HG02642 (cell line): ENCODE measurements at regions not wholly inside any gene's neighbourhood (a gene's known extent, or its start where the extent isn't known, plus 50 kb on each side); places are given as distances from the start of the nearest gene placed in this dataset.
"Not testable (repeated sequence)": the region's sequence is repeated elsewhere in the genome, so short reads cannot be mapped to it uniquely, and the experiment has no call there.

Experiments
- ATAC-seq: cut with Tn5 transposase; IDR thresholded peaks from one replicate; pipeline ENCODE4 v1.9.1; 2021; ENCODE audit warnings: mild to moderate bottlenecking; ENCODE audit not compliant: unreplicated experiment, poor library complexity

DNA sequence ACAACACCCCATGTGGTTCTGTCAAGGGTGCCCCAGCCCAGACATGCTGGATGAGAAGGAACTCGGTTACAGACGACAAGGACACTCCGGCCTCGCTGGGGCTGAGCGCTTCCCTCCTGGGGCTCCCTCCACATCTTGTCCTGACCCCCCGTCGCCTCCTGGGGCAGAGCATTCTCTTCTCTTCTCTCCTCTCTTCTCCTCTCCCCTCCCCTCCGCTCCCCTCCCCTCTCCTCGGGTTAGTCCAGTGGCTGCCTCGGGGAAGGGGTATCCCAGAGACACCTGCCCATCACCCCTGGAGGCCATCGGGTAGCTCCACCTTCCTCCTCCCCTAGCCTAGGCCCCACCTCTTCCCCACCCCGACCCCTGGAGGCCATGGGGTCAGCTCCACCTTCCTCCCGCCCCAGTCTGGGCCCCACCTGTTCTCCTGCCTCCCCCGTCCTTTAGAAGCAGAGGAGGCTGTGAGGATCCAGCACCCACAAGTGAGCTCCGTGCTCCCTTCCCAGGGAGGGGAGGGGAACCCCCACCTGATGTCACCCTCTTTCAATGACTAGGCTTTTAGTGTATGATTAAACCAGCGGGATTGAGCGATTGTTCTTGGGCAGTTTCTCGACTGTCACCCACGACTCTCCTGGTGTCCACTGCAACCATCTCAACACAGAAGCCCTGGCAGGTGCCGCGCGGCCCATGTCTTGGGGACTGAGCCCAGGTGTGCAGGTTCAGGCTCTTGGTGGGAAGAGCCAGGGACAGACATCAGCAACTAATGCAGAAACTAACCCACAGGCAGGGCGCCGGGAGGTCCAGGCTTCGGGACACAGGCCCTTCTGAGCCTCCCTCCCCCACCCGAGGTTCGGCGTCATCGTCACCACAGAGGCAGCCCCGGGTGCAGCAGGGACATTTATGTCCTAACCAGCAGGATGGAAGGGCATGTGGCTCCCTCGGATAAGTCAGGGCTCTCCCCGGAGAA is 330.4 kb downstream of the ADGRD1 start:
- not testable (repeated sequence) for ATAC-seq

DNA sequence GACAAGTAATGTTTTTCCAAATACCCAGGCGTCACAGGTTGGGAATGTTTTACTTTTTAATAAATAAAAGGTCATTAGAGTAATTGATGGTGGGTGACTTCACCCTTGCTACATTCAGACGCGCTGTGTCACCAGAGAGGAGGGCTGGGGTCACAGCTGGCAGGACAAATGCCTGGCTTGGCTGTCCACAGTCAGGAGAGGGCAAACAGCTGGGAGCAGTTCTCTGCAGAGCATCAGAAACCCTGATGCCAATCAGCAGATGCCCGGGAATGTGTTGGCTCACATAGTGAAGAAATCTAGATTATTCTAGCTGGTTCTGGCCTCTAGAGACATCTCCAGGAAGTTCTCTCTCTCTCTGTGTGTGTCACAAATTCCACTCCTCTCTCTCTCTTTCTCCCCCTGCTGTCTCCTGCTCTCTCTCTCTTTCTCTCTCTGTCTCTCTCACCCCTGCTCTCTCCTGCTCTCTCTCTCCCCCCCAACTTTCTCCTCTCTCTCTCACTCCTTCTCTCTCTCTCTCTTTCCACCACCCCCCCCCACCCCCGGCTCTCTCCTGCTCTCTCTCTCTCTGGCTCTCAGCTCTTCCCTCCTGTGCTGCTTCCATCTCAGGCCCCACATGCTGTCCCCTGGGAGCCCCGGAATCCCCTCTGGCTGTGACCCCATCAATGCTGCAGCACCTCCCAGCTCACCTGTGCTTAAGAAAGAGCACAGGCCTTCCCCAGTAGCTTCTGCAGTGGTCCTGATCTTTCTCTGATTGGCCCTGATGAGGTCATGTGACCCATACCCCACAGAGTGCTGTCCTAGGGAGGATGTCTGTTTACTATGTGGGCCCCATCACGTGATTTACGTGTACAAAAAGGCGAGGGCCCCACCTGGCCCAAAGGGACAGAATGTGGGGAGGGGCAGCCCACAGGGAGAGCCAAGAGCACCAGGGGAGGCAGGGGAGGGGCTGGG is 331.5 kb downstream of the ADGRD1 start:
- ATAC-seq: not testable (repeated sequence)

DNA sequence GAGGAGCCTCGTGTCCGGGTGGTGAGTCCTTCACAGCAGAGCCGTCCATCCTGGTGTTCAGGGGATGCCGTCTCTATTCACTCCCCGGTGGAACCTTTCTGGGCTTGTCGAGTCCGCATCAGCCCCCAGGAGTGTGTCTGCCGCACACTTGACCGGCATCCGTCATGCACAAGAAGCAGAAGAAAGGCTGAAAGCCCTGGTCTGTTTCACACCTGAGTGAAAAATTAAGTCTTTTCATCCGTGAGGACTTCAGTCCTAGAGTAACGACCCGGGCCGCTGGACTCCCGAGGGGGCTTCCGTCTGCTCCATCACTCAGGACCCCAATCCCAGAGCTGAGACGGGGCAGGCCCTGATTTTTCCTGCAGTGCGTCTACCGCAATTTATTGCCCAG is 332.2 kb downstream of the ADGRD1 start:
- not testable (repeated sequence) for ATAC-seq

- not testable (repeated sequence) for ATAC-seq
Observed at GRCh38 chr12:131286301-131286700, 332.6 kb downstream of the ADGRD1 start.

GRCh38 chr12:131287015-131287937 is 333.6 kb downstream of the ADGRD1 start:
- ATAC-seq: no peak

- no peak for ATAC-seq
Observed at GRCh38 chr12:131287938-131288764, 334.4 kb downstream of the ADGRD1 start.

GRCh38 chr12:131288765-131289695 is 335.3 kb downstream of the ADGRD1 start:
- not testable (repeated sequence) for ATAC-seq

DNA sequence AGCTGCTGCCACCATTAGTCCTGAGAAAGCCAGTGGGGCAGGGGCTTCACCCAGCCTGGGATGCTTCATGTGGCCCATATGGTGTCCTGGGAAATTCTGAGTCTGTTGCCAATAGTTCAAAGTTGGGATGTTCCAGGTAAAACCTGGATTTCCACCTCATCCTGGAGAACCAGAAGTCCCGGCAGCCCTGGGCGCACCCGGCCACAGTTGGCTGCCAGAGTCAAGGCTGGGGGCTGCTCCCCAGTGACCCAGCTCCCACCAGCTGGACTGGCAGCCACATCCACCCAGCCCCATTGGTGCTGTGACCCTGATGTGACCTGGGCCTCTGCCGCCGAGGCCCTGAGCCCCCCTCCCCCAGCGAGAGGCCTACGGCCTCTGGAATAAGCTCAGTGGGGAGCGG is 336.1 kb downstream of the ADGRD1 start:
- ATAC-seq: not testable (repeated sequence)

DNA sequence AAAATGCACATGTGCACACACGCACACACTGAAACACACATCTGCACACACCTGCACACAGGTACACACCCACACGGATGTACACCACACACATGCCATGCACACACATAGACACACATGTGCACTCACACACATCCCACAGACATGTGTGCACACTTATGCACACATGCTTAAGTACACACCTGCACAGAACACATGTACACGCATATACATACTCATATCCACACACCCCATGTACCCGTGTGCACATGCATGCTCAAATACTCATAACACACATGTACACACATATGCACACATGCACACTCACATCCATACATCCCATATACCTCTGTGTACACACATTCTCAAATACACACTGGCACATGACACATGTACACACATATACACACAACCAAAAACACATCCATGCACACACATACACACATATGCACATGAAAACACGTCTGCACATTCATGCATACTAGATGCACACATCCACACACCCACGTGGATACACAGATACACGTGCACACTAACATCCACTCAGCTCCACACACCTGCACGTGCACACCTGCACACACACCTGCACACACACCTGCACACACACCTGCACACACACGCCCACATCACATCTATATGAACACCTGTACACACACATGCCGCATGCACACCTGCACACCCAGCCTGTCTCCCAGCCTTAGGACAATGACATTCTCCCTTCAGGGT is 336.7 kb downstream of the ADGRD1 start:
- no peak for ATAC-seq

- ATAC-seq: not testable (repeated sequence)
Observed at GRCh38 chr12:131293071-131294015, 339.6 kb downstream of the ADGRD1 start.

DNA sequence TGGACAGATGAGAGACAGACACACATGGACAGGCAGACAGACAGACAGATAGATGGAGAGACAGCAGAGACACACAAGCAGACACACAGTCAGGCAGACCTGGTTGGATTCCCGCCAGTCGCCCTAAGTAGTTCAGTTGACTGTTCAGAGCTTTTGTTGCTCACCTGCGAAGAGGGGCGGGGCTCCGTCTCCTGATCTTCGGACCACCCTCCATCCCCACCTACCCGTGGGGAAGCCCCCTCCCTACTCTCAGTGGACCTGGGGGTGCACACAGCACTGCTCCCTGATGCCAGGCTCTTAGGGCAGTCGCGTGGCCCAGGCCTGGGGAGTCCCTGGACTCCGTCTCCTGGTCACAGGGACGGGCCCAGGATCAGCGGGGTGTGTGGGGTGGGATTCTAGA is 341.0 kb downstream of the ADGRD1 start:
- ATAC-seq: not testable (repeated sequence)

- not testable (repeated sequence) for ATAC-seq
Observed at GRCh38 chr12:131295117-131295516, 341.4 kb downstream of the ADGRD1 start.

GRCh38 chr12:131295559-131295958 is 341.9 kb downstream of the ADGRD1 start:
- not testable (repeated sequence) for ATAC-seq

GRCh38 chr12:131296136-131296535 is 342.4 kb downstream of the ADGRD1 start:
- not testable (repeated sequence) for ATAC-seq

GRCh38 chr12:131296651-131297050 is 342.9 kb downstream of the ADGRD1 start:
- ATAC-seq: not testable (repeated sequence)
